T follicular helper cell (primary cell): ENCODE measurements at regions not wholly inside any gene's neighbourhood (a gene's known extent, or its start where the extent isn't known, plus 50 kb on each side); places are given as distances from the start of the nearest gene placed in this dataset.
"Not testable (repeated sequence)": the region's sequence is repeated elsewhere in the genome, so short reads cannot be mapped to it uniquely, and the experiment has no call there.

Experiments used
- DNase-seq: peaks from one replicate; pipeline ENCODE4 v3.0.0-alpha.2; 2020; ENCODE audit warnings: low read depth

DNA sequence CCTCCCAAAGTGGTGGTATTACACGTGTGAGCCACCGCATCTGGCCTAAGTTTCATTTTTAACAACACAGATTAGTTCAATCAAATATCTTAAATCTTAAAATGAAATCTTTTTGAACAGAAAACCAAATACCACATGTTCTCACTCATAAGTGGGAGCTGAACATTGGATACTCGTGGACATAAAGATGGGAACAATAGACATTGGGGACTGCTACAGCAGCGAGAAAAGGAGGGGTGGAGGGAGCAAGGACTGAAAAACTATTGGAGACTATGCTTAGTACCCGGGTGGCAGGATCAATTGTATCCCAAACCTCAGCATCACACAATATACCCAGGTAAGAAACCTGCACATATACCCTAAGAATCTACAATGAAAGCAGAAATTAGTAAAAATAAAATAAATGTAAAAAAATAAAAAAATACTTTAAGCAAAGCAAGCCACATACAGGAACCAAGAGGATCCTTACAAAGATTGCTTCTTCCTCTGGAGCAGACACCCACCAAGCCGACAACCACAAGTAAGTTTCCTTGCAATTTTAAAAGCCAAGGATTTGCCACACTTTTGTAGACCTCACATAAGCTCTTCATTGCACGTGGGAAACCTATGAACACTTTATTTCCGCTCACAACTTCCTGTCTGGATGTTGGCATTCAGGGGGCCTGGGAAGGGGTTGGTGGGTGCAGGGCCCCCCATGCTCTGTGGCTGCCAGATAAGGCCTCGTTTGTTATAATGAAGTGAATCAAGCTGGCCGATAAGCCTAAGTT lies 147.9 kb downstream of the MYCN start:
- DNase-seq: no peak

DNA sequence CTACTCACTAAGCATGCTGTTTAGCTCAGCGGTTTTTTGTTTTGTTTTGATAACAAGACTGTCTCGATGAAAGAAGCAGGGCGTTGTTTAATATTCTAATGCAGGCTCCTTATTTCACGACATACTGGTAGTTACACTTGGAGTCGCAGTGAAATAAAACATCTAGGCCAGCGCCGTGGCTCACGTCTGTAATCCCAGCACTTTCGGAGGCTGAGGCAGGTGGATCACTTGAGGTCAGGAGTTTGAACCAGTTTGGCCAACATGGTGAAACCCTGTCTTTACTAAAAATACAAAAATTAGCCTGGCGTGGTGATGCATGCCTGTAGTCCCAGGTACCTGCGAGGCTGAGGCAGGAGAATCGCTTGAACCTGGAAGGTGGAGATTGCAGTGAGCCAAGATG lies 145.8 kb downstream of the MYCN start:
- not testable (repeated sequence) for DNase-seq

DNA sequence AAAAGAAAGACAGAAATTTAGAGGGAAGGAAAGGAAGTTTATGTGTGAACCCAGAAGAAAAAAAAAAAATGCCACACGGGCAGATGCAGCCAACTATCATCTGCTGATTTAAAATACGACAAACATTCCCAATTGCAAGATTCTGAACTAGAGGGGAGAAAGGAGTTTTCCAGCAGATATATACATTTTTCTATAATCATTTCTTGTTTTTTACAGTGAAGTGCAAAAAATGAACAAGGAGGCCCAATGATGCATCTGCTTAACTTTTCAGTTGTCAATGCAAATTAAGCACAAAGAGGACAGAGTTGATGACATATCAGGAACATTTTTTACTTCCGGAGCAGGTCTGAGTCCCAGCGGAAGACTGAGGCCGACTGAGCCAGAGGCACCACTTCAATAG lies 144.7 kb downstream of the MYCN start:
- DNase-seq: no peak

DNA sequence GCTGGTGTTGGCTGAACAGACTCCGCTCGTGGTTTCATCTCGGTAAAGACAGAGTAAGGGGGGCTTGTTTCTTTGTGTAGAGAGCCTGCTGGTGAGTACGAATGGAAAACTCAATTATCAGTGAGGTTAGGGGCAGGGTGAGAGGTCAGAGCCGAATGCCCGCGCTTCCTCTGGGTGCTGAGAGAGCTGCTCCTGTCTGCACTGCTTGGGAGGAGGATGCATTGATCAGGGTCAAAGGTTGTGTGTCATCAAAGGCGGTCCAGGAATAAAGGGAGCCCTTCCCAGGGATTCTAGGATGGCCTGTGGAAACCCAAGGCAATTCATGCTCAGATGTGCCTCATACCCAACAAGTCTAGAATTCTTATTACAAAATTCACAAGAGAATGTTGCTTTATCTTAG lies 143.9 kb downstream of the MYCN start:
- no peak for DNase-seq

DNA sequence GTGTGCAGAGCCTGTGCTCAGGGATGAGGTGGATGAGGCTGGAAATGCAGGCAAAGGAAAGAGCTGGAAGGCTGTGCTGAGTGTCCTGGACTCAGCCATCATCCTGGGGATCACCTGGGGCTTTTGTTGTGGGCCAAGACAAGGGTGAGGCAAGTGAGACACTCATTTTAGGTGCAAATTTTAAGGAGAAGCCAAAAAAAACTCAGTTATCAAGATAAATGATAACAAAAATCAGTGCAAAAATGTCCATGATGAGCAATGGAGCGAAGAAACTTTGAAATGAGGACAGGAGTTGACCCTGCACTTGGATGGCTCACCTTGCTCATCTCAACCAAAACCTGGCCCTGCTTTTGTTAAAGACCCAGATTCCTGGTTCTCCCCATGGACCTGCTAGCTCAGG lies 141.9 kb downstream of the MYCN start:
- no peak for DNase-seq

DNA sequence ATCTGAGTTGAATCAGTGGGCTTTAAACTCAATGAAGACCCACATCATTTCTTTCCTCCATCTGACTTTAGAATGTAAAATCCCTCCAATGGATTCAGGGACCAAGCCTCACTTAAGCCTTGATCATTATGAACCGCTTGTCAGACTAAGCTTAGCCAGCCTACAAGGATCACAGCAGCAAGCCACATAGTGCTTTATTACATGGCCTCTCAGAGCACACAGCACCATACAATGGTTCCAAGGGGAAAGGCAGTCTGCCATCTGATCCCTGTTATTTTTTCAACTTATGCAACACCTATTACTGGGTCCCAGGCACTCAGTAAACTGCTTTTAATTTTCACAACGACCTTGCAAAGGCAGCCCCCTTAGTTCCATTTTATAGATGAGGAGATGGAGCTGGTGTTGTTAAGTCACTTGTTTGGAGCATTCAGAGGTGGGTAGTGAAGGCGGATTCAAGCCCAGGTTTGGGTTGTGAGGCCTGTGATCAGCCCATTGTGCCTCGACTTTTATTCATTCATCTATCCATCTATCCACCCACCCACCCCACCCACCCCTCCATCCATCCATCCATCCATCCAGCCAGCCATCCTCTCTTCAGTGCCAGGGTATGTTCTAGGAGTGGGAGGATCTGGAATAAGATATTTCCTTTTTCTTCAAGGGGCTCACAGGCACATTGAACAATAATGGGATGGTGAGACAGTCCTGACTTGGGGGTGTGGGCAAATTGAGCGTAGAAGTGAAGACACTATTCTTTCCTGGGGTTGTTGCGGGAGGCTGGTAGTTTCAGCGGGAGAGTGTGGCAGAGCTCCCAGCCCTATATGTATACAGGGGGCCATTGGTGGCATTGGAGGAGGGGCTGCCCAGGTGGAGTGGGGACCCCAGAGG lies 141.2 kb downstream of the MYCN start:
- DNase-seq: no peak

DNA sequence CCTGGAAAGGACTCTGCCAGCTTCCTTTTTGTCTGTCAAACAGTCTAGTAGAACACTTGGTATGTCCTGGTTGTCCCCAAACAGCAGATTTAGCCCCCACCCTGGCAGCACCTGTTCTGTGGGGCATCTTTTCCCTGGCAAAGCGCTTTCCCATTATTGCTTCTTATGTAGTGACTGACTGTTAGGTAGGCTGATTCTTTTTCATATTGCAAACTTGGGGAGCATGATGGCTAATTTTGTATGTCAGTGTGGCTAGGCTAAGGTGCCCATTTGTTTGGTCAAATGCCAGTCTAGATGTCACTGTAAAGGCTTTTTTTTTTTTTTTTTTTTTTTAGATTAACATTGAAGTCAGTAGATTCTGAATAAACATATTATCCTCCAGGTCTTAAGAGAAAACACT lies 140.2 kb downstream of the MYCN start:
- no peak for DNase-seq

DNA sequence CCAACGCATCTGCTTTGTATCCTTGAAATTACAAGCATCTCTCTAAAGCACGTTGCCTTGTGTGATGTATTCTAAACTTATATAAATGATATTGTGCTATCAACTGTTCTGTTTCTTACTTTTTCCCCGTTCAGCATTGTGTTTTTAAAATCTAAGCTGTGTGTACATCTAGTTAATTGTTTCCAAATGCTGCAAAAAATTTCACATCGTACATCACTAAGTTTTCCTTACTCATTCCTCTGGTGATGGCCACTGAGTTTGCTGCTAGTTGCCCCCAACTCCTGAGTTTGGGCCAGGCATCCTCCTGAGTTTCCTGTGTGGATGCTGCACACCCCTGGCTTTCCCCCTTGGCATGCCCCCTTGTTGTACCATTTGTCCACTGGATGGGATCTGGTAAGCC lies 139.7 kb downstream of the MYCN start:
- no peak for DNase-seq

DNA sequence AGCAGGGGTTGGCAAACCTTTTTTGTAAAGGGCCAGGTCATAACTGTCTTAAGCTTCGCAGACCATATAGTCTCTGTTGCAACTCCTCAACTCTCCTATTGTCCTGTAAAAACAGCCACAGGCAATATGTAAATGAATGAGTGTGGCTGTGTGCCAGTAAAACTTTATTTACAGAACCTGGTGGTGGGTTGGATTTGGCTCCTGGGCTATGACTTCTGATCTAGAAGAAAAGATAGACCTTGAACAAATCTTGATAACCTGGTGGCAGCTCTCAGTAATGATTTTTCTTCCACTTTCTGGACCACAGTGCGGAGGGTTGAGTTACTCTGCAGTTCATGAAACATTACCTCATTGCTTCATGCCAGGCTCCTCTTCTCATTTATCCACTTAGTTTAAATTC lies 139.3 kb downstream of the MYCN start:
- DNase-seq: no peak

DNA sequence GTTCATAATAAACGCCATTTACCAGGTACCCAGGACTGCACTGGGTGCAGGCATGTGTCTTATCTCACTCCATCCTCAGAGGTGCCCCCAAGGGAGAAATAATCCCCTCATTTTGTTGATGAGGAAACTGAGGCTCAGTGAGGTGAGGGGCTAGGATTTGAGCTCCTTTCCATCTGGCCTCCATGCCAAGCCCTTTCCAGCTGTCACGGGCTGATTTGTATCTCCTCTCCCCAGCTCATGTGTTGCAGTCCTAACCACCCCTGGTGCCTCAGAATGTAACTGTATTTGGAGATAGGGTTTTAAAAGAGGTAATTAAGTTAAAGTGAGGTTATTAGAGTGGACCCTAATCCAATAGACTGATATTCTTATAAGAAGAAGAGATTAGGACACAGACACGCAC lies 137.3 kb downstream of the MYCN start:
- DNase-seq: no peak

DNA sequence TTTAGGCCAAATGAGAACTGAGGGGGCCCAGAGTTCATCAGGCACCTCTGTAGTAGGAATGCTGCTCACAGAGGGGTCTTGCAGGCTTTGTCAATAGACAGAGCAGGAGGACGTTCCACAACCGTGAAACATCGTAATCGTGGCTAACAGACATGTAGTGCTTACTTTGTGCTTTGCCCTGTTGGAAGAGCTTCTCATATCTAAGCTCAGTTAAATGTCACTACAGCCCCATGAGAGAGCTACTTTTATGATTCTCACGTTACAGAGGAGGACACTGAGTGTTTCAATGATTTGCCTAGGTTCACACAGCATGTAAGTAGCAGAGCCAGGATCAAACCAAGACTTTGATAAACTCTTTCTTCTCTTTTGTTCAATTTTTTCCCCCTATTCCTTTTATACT lies 136.6 kb downstream of the MYCN start:
- DNase-seq: no peak

DNA sequence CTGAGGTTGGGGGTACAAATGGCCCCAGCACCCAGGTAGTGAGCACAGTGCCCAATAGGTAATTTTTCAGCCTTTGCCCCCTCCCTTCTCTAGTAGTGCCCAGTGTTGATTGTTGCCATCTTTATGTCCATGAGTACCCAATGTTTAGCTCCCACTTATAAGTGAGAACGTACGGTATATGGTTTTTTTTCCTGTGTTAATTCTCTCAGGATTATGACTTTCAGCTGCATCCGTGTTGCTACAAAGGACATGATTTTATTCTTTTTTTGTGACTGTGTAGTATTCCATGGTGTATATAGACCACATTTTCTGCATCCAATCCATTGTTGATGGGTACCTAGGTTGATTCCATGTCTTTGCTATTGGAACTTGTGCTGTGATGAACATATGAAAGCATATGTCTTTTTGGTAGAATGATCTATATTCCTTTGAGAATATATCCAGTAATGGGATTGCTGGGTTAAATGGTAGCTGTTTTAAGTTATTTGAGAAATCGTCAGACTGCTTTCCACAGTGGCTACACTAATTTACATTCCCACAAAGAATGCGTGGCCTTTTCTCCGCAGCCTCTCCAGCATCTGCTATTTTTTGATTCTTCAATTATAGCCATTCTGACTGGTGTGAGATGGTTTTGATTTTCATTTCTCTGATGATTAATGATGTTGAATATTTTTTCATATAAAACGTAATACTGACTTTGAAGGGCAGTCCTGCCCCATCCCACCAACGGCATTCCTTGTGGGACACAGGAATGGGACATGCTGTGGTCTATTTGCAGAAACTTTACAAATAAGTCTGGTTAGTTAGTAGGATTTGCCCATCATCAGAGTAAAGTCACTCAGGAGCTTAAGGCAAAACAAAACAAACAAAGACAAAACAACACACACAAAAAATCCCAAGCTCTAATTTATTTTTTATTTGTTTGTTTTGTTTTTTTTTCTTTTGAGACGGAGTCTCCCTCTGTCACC lies 135.0 kb downstream of the MYCN start:
- no peak for DNase-seq

DNA sequence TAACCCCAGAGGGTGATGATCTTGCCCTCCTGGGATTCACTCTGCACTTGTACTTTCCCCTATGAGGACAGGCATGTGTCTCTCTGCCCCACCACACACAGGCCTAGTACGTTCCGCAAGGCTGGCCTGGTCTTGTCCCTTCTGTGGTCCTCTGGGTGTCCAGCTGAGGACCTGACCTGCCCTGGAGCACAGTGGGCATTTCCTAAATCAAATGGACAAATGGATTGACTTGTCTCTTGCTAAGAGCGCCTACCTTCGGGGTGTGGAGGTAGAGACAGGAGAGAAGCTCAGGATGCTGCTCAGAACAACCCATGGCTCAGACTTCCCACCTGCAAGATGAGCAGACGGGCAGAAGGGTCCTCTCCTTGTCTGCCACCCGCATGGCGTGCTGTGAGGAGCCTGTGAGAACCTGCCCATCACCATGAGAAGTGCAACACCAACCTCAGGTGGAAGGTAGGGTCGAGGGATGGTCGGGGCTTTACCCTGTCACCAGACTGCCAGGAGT lies 133.6 kb downstream of the MYCN start:
- DNase-seq: no peak

DNA sequence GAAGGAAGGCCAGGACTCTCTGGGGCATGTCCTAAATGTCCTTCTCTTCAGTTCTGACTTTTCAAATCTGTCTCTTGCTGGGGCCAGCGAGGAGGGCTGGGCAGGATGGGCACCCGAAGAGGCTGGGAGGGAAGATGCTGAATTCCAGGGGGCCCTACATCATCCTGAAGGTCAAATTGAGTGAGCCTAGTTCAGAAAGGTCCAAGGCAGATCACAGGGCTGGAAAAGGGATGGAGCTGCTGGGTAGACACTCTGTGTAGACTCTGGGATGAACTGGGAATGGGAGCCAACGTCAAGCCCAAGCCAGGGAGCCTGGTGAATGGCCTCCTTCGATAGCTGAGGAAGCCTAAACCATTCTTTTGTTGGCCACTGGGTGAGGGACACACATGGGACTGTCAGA lies 133.1 kb downstream of the MYCN start:
- no peak for DNase-seq

DNA sequence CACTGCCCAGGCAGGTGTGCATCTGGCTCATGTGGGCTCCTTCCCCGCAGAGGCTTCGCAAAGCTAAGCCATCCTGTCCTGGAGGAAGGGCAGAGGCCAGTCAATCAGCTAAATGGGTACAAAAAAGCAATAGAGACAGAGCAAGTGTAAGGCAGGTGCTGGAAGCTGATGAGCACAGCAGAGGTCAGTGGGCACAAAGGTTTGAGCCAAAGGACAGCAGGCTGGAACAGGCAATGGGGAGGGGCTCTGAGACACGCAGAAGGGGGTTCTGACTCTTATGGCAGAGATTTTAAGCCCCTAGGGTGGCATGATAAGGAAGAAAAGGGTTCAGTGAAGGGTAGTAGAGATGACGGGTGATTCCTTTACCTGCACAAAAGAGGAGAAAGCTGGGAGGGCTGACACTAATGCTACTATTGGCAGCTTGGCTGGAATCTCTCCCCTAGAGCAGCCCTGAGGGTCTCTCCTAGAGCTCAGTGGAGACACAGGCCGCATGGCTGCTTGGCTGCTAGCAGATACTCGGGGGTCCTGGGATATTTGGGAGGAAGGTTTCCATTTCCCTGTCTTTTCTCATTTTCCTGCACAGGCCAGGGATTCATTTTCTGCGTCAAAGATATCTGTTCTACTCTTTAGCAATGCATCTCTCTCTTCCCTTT lies 132.4 kb downstream of the MYCN start:
- no peak for DNase-seq

DNA sequence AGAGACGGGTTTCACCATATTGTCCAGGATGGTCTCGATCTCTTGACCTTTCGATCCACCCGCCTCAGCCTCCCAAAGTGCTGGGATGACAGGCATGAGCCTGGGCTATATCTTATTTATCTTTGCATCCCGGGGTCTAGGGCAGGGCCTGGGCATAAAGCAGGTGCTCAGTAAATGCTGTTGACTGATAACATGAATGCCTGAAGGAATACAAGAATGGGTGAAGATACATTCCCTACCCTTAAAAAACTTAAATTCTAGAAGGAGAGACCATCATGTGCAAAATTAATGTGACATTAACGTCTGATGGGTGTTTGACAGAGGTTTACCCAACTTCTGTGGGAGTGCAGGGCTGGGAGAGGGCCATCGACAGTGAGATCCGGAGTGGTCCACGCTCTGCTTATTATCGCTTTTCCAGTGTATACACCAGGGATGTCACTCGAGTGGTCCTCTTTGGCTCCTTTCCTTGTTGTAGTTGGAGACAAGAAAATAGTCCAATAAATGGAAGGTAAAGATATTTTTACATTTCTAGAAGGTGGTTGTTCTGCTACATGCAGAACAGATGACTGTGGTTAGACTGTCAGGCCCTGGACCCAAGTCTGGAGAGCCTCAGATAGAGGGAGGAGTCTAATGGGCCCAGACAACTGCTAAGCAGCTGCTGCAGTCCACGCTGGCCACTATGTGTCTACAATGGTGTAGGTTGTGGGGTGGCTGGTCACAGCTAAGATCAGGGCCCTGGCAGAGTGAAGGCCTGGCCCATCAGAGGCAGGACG lies 131.7 kb downstream of the MYCN start:
- DNase-seq: no peak

DNA sequence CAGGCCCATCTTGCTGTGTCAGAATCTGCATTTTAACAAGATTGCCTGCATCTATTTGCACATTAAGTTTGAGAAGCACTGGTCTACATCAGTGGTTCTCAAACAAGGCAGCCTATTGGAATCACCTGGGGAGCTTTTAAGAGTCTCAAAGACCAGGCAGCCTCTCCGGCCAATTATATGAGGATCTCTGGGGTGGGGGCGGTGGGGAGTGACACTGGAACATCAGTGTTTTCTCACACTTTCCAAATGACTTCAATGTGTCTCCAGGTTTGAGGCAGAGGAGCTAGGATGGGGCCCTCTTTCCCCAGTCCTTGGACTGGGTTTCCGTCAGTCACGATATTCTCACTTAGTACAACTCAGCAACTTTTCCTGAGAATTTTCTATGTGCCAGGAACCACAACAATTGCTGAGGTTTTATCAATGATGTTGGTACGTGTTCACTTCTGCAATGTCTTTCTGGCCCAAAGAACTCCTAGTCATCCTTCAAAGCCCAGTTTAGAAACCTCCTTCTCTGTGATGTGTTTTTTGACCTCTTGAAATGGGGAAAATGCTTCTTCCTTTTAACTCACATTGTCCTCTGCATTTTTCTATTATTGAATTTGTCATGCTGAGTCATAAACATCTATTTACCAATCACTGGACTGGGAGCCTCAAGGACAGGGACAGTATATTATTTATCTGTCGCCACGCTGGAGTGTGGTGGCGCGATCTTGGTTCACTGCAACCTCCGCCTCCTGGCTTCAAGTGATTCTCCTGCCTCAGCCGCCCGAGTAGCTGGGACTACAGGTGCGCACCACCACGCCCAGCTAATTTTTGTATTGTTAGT lies 130.9 kb downstream of the MYCN start:
- DNase-seq: no peak

DNA sequence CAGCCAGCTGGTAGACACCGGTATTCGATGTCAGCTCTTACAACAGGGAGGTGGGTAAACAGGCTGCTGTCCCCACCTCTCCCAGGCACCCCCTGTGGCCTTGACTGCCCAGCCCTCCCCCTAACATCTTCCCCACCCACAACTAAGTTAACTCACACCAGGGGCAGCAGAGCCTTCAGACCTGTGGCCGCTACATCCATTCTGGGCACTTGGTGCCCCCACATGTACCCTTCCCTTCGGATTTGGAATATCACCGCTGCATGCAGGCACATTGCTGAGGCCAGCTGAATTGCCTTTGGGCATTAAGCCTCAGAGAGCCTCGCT lies 130.3 kb downstream of the MYCN start:
- DNase-seq: no peak

DNA sequence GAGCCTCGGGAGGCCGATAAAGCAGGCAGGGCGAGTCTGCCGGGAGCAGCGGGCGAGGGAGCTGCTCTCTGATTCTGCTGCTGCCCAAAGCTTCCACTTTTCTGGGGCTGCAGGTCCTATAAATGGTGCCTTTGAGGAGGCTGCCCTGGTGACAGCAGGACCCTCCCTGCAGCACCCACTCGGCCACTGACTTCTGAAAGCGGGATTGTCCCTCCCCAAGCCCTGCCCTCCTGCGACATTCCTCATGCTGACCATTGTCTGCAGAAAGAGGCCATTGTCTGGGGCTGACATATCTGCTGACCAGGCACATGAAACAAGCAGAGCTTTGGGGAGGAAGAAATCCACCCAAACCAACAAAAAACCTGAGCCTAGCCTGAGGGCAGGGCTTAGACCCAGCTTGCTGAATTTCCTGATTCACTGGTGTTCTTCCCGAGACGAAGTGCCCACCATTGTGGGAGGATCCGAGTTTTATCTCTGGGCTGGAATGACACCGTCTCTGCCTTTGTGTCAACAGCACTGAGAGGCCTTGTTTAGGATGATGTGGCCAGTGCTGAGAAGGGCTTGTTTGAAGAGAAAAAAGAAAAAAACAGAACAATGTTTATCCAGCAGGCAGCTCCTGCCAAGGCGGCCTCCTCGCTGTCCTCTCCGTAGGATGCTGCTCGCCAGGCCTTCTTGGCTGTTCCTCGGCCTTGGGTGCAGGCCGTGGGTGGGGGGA lies 129.7 kb downstream of the MYCN start:
- no peak for DNase-seq

DNA sequence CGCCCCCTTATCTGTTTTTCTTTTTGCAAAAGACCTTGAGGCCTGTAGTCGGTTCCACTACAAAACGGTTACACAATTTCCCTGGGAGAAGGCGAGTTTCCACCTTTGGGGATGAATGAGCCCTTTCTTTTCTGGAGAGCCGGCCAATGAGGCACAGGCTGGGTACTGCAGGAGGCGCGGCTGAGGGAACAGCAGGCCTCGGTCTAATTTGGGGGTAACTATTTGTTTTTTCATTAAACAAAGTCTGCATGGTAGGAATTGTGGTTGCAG lies 129.2 kb downstream of the MYCN start:
- DNase-seq: no peak
